Peyer's patch (tissue), 4 donors: ENCODE measurements at regions not wholly inside any gene's neighbourhood (a gene's known extent, or its start where the extent isn't known, plus 50 kb on each side); places are given as distances from the start of the nearest gene placed in this dataset.

Experiments used
- DNase-seq, 3 donors: peaks; one replicate each; pipeline ENCODE4 v3.0.0-alpha.2; 2017 to 2019
- H3K27ac ChIP-seq, 4 donors: fragments of 200-600 bp; sonication (generic); one replicate each; pipeline ENCODE4 v1.5.1; 2016 to 2019
- H3K27me3 ChIP-seq, 2 donors: fragments of 200-600 bp; sonication (generic); one replicate each; pipeline ENCODE4 v1.5.1; 2019
- H3K36me3 ChIP-seq, 3 donors: fragments of 200-600 bp; sonication (generic); one replicate each; pipeline ENCODE4 v1.5.1; 2016 to 2019
- H3K4me1 ChIP-seq, 4 donors: fragments of 200-600 bp; sonication (generic); one replicate each; pipeline ENCODE4 v1.5.1; 2016 to 2019
- H3K4me3 ChIP-seq, 4 donors: fragments of 200-600 bp; sonication (generic); 1 replicate in 3 of 4; 2 replicates in 1 of 4; pipeline ENCODE4 v1.5.1; 2016 to 2019; ENCODE audit warnings: mild to moderate bottlenecking in 1 of 4
- H3K9me3 ChIP-seq, 4 donors: fragments of 200-600 bp; sonication (generic); one replicate each; pipeline ENCODE4 v1.5.1; 2016 to 2019; ENCODE audit warnings: mild to moderate bottlenecking in 1 of 4
- CTCF ChIP-seq, 6 experiments: fragments of 450-650 bp in 4 of 6; fragments of 200-600 bp in 2 of 6; sonication (generic) in 1 of 6; IDR thresholded peaks; one replicate each; pipeline ENCODE4 v1.5.1; 2017 to 2019; ENCODE audit warnings: antibody characterized with exemption in 6 of 6, mild to moderate bottlenecking in 3 of 6, moderate library complexity in 1 of 6
- POLR2A ChIP-seq, 2 donors: fragments of 450-650 bp; IDR thresholded peaks; one replicate each; pipeline ENCODE4 v1.5.1; 2017; ENCODE audit warnings: antibody characterized with exemption in 2 of 2, mild to moderate bottlenecking in 2 of 2, moderate library complexity in 2 of 2

- Histone ChIP-seq H3K4me1 (no peaks in the 10 kb centered on the region), H3K27ac (no peak overlapping the region), H3K36me3 (no peaks in the 10 kb centered on the region)
Observed at GRCh38 chr13:94816256-94816655, 103.9 kb upstream of the SOX21 start.

GRCh38 chr13:94813920-94814475 lies 101.7 kb upstream of the SOX21 start:
- TF ChIP-seq POLR2A (IDR thresholded peaks at IDR 0.05) (no peak), CTCF (IDR thresholded peaks at IDR 0.05) (no peak)
- Histone ChIP-seq H3K27me3 (no peaks in the 10 kb centered on the region), H3K27ac (no peak overlapping the region), H3K9me3 (no peaks in the 10 kb centered on the region), H3K36me3 (no peaks in the 10 kb centered on the region), H3K4me1 (no peaks in the 10 kb centered on the region), H3K4me3 (no peak overlapping the region)
- no peak for DNase-seq

More at GRCh38 chr13:94816256-94816655, 103.9 kb upstream of the SOX21 start:
- H3K27me3 ChIP-seq = no peaks in the 10 kb centered on the region
- no peak overlapping the region for H3K4me3 ChIP-seq
- DNase-seq = no peak
- H3K9me3 ChIP-seq = no peaks in the 10 kb centered on the region
- TF ChIP-seq CTCF (IDR thresholded peaks at IDR 0.05) (no peak), POLR2A (IDR thresholded peaks at IDR 0.05) (no peak)

GRCh38 chr13:94811753-94812152 lies 99.4 kb upstream of the SOX21 start:
- H3K27me3 ChIP-seq = no peaks in the 10 kb centered on the region
- TF ChIP-seq POLR2A (IDR thresholded peaks at IDR 0.05) = no peak
- TF ChIP-seq CTCF (IDR thresholded peaks at IDR 0.05) = no peak
- H3K4me3 ChIP-seq = no peak overlapping the region
- H3K36me3 ChIP-seq = no peaks in the 10 kb centered on the region
- no peak overlapping the region for H3K27ac ChIP-seq
- no peaks in the 10 kb centered on the region for H3K9me3 ChIP-seq
- DNase-seq = no peak
- no peaks in the 10 kb centered on the region for H3K4me1 ChIP-seq

GRCh38 chr13:94800423-94800822 lies 88.1 kb upstream of the SOX21 start:
- H3K9me3 ChIP-seq = no peaks in the 10 kb centered on the region
- H3K4me3 ChIP-seq = no peak overlapping the region
- no peaks in the 10 kb centered on the region for H3K27me3 ChIP-seq
- H3K36me3 ChIP-seq = no peaks in the 10 kb centered on the region
- DNase-seq = no peak
- no peak overlapping the region for H3K27ac ChIP-seq
- TF ChIP-seq POLR2A (IDR thresholded peaks at IDR 0.05) (no peak), CTCF (IDR thresholded peaks at IDR 0.05) (no peak)
- no peaks in the 10 kb centered on the region for H3K4me1 ChIP-seq

- TF ChIP-seq POLR2A (IDR thresholded peaks at IDR 0.05) = no peak
Observed at GRCh38 chr13:94799299-94799698, 87.0 kb upstream of the SOX21 start.

GRCh38 chr13:94798738-94799137 lies 86.4 kb upstream of the SOX21 start:
- no peaks in the 10 kb centered on the region for H3K36me3 ChIP-seq
- H3K27me3 ChIP-seq = no peaks in the 10 kb centered on the region
- no peaks in the 10 kb centered on the region for H3K4me1 ChIP-seq
- no peak for DNase-seq
- TF ChIP-seq CTCF (IDR thresholded peaks at IDR 0.05) = no peak
- no peak for TF ChIP-seq POLR2A (IDR thresholded peaks at IDR 0.05)
- H3K9me3 ChIP-seq = no peaks in the 10 kb centered on the region
- H3K27ac ChIP-seq = no peak overlapping the region
- H3K4me3 ChIP-seq = no peak overlapping the region

More at GRCh38 chr13:94799299-94799698, 87.0 kb upstream of the SOX21 start:
- DNase-seq = no peak
- Histone ChIP-seq H3K27ac (no peak overlapping the region), H3K27me3 (no peaks in the 10 kb centered on the region), H3K36me3 (no peaks in the 10 kb centered on the region), H3K4me1 (no peaks in the 10 kb centered on the region), H3K4me3 (no peak overlapping the region), H3K9me3 (no peaks in the 10 kb centered on the region)
